ENCODE measurements at regions not wholly inside any gene's neighbourhood (a gene's known extent, or its start where the extent isn't known, plus 50 kb on each side); places are given as distances from the start of the nearest gene placed in this dataset.

DNA sequence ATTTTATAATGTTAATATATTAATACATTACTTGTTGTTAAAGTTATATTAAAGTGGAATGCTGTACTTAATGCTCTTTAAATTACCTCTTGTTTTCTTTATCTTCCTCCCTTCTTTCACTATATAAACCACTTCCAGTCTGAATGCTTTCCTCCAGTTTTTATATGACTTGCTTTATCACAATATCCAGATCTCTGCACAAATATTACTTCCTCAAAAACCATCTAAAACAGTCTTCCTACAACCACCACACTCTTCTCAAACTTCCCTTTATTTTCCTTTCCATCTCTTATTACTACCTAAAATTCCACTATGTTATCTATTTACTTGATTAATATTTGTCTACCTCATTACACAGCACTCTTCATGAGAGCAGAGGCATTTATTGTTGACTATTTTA, 956.6 kb downstream of the LRFN5 start:
- Mint-ChIP-seq H3K4me3 (no peak overlapping the region), H3K4me1 (no peaks in the 10 kb centered on the region), H3K27me3 (no peaks in the 10 kb centered on the region), H3K27ac (no peak overlapping the region), H3K9me3 (peaks cover 1% of the 10 kb centered on the region), H3K36me3 (no peaks in the 10 kb centered on the region)
- DNase-seq: no peak

DNA sequence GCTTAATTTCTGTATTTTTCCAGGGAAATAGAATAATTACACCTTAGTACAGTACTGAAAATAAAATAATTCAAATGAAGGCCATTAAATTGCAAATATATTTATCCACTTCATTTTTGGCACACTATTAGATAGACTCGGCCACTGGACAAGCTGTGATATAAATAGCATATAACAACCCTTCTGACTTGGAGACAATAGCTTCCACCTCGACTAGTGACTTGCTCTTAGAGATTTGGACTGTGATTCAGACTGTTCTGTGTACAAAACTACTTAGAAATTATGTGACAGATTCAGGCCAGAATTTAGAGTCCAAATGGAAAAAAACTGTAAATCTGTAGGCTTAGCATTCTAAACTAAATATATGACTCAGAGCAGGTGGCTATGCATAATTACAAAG, 949.9 kb downstream of the LRFN5 start:
- no peak overlapping the region for H3K27ac Mint-ChIP-seq
- H3K9me3 Mint-ChIP-seq: peaks cover 2% of the 10 kb centered on the region
- H3K36me3 Mint-ChIP-seq: no peaks in the 10 kb centered on the region
- no peaks in the 10 kb centered on the region for H3K4me1 Mint-ChIP-seq
- no peak overlapping the region for H3K4me3 Mint-ChIP-seq
- H3K27me3 Mint-ChIP-seq: no peaks in the 10 kb centered on the region
- no peak for DNase-seq

DNA sequence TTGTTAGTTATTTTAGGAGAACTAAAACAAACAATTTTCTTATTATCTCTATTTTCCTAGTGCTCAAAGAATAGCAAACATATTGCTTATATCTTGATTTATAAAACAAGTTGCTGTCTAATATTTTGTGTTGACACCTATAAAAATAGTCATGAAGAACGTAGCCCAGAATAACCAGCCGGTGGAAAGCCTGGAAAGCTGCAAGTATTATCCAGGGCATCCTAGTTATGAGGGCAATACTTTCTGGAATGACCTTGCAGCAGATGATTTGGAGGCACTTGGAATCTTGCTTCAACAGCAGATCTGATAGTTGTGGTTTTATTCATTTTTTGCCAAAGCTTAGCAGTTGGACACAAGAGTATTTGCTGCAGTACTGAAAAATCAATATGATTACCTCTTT, 948.7 kb downstream of the LRFN5 start:
- Mint-ChIP-seq H3K36me3 (no peaks in the 10 kb centered on the region), H3K4me3 (no peak overlapping the region), H3K9me3 (peaks cover 2% of the 10 kb centered on the region), H3K27ac (no peak overlapping the region), H3K27me3 (no peaks in the 10 kb centered on the region), H3K4me1 (no peaks in the 10 kb centered on the region)
- DNase-seq: no peak

DNA sequence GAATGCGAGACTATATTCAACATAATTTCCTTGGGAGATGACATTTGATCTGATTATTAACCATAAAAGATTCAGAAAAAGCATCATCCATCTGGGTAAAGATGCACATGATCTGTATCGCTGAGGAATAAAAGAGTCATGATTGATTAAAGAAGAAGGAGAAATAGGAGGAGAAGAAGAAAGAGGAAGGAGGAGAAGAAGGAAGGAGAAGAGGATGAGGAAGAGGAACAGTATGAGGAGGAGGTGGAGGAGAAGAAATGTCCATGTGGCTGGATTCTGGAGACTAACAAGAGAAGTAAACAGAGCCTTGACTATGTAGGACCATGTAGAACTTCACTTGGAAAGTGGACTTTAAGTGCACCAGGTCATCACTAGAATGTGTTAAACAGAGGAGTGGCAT, 947.4 kb downstream of the LRFN5 start:
- Mint-ChIP-seq H3K36me3 (no peaks in the 10 kb centered on the region), H3K27me3 (no peaks in the 10 kb centered on the region), H3K9me3 (peaks cover 2% of the 10 kb centered on the region), H3K27ac (no peak overlapping the region), H3K4me1 (no peaks in the 10 kb centered on the region), H3K4me3 (no peak overlapping the region)
- no peak for DNase-seq

DNA sequence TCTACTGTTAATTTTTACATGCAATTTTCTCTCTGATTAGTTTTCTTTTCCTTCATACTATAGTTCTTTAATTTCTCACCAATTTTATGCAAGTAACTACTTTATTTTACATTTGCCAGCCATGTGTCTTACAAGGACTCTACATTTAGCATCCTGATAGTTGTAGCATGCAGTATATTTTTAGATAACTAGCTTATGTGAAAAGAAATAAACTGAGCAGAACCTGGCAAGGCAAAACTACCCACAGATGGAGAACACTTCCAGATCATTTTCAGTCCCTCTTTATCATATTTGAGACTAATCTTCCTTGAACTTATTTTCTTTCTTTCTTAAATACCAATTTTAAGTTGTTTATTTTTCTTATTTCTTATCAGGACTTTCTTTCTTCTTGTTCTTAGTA, 943.6 kb downstream of the LRFN5 start:
- DNase-seq: no peak
- Mint-ChIP-seq H3K36me3 (no peaks in the 10 kb centered on the region), H3K27me3 (no peaks in the 10 kb centered on the region), H3K9me3 (peaks cover 1% of the 10 kb centered on the region), H3K4me3 (no peak overlapping the region), H3K4me1 (no peaks in the 10 kb centered on the region), H3K27ac (no peak overlapping the region)

DNA sequence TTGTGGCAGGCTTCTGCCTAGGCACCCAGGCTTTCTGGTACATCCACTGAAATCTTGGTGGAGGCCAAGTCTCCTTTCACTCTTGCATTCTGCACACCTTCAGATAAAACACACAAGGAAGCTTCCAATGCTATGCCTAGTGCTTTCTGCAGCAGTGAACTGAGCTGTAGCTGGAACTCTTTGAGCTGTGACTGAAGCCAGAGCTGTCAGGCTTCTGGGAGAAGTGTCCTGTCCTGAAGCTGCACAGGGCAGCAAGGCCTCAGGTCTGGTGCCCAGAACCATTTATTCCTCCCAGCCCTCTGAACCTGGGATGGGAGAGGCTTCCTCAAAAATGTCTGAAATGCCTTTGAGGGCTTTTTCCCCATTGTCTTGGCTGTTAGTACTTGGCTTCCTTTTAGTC, 941.7 kb downstream of the LRFN5 start:
- Mint-ChIP-seq H3K27me3 (no peaks in the 10 kb centered on the region), H3K36me3 (no peaks in the 10 kb centered on the region), H3K9me3 (peaks cover 1% of the 10 kb centered on the region), H3K4me3 (no peak overlapping the region), H3K4me1 (no peaks in the 10 kb centered on the region), H3K27ac (no peak overlapping the region)
- DNase-seq: no peak

DNA sequence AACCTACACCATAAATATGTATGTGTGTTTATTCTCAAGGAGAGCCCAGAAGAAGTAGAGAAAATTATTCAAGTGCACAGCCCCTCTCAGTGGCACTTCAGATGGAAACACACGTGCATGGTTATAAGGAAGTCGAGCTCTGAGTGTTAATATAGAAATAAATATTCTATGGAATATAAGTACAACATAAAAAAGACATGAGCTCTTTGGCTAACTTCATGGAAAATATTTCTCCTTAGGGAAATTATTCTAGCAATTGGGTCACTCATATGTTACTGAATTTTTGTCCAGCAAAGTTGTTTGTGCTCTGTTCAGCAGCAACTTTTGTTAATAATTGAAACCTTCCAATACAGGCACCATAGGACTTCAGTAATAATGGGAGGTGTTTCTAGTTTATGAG, 939.0 kb downstream of the LRFN5 start:
- Mint-ChIP-seq H3K9me3 (peaks cover 1% of the 10 kb centered on the region), H3K27ac (no peak overlapping the region), H3K27me3 (no peaks in the 10 kb centered on the region), H3K4me3 (no peak overlapping the region), H3K4me1 (no peaks in the 10 kb centered on the region), H3K36me3 (no peaks in the 10 kb centered on the region)
- no peak for DNase-seq

DNA sequence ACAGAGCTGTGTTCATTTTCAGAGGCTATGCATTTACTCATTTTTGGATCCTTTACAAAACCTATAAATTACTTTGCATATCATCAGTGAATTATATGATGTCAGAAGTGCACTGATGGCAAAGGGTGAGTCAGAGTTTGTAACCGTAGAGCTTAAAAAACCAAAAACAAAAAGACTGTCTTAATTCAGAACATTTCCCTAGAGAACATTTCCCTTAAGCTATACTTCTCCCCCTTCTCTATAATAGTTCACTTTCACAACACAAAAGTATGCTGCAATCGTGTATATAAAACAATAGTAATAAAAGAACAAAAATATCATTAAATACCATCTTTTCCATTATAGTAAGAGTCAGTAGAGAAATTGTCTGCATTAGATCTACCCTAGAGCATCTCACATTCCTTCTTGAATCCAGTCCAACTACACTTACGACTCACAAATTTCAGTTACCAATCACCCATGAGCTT, 934.9 kb downstream of the LRFN5 start:
- H3K36me3 Mint-ChIP-seq: no peaks in the 10 kb centered on the region
- H3K4me1 Mint-ChIP-seq: no peaks in the 10 kb centered on the region
- peaks cover 3% of the 10 kb centered on the region for H3K9me3 Mint-ChIP-seq
- no peak overlapping the region for H3K27ac Mint-ChIP-seq
- DNase-seq: no peak
- no peak overlapping the region for H3K4me3 Mint-ChIP-seq
- H3K27me3 Mint-ChIP-seq: no peaks in the 10 kb centered on the region

DNA sequence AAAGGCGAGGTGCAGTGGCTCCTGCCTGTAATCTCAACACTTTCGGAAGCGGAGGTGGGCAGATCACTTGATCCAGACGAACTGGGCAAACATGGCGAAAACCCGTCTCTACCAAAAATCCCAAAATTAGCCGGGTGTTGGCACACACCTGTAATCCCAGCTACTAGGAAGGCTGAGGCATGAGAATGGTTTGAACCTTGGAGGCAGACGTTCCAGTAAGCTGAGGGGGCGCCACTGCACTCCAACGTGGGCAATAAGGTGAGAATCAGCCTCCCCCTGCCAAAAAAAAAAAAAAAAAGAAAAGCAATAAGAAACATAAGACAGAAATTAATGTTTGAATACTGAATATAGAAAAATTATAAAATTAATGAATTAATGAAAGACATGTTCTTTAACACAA, 928.7 kb downstream of the LRFN5 start:
- Mint-ChIP-seq H3K4me3 (no peak overlapping the region), H3K9me3 (peaks cover 8% of the 10 kb centered on the region), H3K4me1 (no peaks in the 10 kb centered on the region), H3K27ac (no peak overlapping the region), H3K36me3 (no peaks in the 10 kb centered on the region), H3K27me3 (no peaks in the 10 kb centered on the region)
- DNase-seq: no peak

DNA sequence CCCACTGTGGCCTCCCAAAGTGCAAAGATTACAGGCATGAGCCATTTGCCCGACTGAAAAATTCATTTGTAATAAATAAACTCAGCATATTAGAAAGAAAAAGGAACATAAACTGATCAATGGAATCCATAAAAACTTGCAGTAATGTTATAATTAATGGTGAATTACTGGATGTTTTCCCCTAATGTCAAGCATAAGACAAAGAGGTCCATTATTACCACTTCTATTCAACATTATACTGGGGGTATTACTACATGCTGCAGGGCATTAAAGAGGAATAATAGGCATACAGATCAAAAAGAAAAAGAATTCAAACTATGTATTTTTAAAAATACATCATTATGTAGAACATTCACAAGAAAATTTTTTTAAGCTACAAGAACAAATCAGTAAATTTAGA, 926.8 kb downstream of the LRFN5 start:
- H3K36me3 Mint-ChIP-seq: no peaks in the 10 kb centered on the region
- H3K27me3 Mint-ChIP-seq: no peaks in the 10 kb centered on the region
- DNase-seq: no peak
- peaks cover 7% of the 10 kb centered on the region for H3K9me3 Mint-ChIP-seq
- H3K4me1 Mint-ChIP-seq: no peaks in the 10 kb centered on the region
- no peak overlapping the region for H3K27ac Mint-ChIP-seq
- no peak overlapping the region for H3K4me3 Mint-ChIP-seq

DNA sequence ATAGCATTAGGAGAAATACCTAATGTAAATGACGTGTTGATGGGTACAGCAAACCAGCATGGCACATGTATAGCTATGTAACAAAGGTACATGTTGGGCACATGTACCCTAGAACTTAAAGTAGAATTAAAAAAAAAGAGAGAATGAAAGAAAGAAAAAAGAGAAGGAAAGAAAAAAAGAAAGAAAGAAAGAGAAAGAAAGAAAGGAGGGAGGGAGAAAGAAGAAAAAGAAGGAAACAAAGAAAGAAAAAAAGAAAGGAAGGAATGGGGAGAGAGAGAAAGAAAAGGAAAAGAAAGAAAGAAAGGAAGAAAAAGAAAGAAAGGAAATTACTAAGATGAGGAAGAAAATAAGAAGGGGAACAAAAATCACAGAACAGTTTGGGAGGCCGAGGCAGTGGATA, 925.5 kb downstream of the LRFN5 start:
- H3K9me3 Mint-ChIP-seq: peaks cover 5% of the 10 kb centered on the region
- H3K4me1 Mint-ChIP-seq: no peaks in the 10 kb centered on the region
- no peak for DNase-seq
- no peaks in the 10 kb centered on the region for H3K36me3 Mint-ChIP-seq
- H3K4me3 Mint-ChIP-seq: no peak overlapping the region
- H3K27me3 Mint-ChIP-seq: no peaks in the 10 kb centered on the region
- H3K27ac Mint-ChIP-seq: no peak overlapping the region

DNA sequence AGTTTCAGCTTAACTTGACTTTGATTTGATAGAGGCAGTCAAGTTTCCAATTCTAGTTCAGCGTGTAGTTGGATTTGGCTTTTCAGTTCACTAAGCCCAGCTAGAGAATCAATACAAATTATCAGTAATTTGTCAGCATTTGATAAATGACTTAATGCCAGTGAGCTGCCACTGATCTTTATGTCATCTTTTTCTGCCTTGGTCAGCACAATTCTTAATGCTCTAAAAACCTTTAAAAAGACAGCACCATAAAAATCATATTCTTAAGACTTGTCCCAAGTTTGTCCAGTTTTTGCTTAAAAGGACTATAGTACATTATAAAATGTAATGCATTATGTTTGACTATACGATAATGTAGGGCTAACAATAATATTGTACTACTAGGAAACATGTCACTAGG, 920.5 kb downstream of the LRFN5 start:
- Mint-ChIP-seq H3K4me1 (no peaks in the 10 kb centered on the region), H3K27ac (no peak overlapping the region), H3K9me3 (peaks cover 3% of the 10 kb centered on the region), H3K36me3 (no peaks in the 10 kb centered on the region), H3K27me3 (no peaks in the 10 kb centered on the region), H3K4me3 (no peak overlapping the region)
- DNase-seq: no peak

DNA sequence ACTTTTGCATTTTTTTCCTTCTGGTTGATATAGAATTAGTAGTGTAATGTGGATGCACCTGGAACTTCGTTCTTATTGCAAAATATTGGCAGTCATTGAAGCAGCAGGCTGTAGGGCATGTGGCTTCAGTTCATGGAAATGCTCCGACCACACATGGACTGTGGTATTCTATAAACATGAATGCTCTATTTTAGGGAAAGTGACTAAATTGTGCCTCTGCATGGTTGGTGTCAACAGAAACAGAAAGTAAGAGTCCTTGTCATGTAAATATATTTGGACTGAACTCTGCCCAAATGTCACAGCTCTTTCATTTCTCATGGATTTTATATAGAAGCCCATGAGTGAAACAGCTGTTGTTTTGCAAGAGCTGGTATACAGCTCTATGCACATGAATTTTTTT, 917.0 kb downstream of the LRFN5 start:
- H3K36me3 Mint-ChIP-seq: no peaks in the 10 kb centered on the region
- no peak overlapping the region for H3K4me3 Mint-ChIP-seq
- H3K9me3 Mint-ChIP-seq: no peaks in the 10 kb centered on the region
- no peaks in the 10 kb centered on the region for H3K4me1 Mint-ChIP-seq
- no peak for DNase-seq
- no peak overlapping the region for H3K27ac Mint-ChIP-seq
- no peaks in the 10 kb centered on the region for H3K27me3 Mint-ChIP-seq

DNA sequence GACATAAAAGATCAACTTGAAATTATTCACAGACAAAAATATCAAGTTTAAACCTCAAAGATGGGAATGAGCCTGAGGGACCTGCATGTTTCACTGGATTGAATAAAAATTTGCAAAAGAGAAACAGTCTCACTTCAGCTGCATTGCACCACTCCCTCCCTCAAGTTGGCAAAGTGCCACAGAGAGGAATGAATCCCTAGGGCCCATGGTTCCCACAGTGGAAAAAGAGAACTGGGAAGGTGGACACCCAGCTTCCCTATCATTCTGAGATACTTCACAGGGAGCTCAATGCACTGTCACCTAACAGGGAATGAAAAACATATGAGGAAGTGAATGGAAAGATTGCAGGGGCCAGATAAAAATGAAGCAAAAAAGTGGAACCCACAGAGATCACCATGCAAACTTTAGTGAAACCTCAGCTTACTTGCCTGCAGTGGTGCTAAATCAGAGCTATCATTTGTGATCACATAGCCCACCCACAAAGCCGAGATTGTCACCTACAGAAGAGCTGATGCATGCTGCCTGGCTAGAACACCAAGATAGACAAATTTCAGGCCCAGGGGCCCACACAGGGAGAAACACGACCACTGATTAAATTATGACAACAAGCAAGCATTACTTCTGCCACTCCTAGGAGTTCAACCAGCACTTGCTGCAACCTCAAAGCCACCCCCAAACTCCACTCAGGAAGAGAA, 911.3 kb downstream of the LRFN5 start:
- H3K27ac Mint-ChIP-seq: no peak overlapping the region
- DNase-seq: no peak

DNA sequence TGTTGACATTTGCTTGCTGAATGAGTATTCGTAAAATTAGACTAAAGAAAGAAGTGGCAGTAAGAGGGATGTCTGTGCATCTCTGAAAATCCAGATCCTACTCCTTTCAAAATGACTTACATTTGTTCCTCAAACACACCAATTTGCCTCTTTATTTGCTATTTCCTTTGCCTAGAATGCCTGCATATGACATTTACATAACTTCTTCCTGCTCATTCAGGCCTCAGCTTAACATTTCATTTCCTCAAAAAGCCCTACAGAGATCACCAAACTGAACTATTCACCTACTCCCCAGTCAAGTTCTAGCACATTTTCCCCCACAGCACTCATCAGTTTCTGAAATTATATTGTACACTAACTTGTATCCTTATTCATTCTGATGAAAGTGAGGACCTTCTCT, 907.2 kb downstream of the LRFN5 start:
- H3K27me3 Mint-ChIP-seq: no peaks in the 10 kb centered on the region
- no peak overlapping the region for H3K4me3 Mint-ChIP-seq
- H3K9me3 Mint-ChIP-seq: peaks cover 10% of the 10 kb centered on the region
- DNase-seq: no peak
- no peaks in the 10 kb centered on the region for H3K36me3 Mint-ChIP-seq
- no peak overlapping the region for H3K27ac Mint-ChIP-seq
- H3K4me1 Mint-ChIP-seq: no peaks in the 10 kb centered on the region

More for the DNA sequence above, 911.3 kb downstream of the LRFN5 start:
- Mint-ChIP-seq H3K36me3 (no peaks in the 10 kb centered on the region), H3K4me3 (no peak overlapping the region), H3K4me1 (no peaks in the 10 kb centered on the region), H3K9me3 (peaks cover 7% of the 10 kb centered on the region), H3K27me3 (no peaks in the 10 kb centered on the region)

DNA sequence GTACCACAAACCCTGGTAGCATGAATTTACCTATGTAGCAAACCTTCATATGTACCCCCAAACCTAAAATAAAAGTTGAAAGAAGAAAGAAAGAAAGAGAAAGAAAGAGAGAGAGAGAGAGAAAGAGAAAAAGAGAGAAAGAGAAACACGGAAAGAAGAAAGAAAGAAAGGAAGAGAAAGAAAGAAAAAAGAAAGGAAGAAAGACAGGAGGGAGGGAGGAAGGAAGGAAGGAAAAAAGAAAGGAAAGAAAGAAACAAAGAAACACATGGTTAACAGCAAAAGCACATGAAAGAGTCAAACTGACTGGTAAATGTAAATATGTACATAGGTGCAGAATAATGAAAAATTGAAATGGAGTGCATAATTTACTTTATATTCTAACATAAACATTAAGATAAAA, 903.4 kb downstream of the LRFN5 start:
- DNase-seq: no peak
- Mint-ChIP-seq H3K27ac (no peak overlapping the region), H3K4me1 (no peaks in the 10 kb centered on the region), H3K36me3 (no peaks in the 10 kb centered on the region), H3K27me3 (no peaks in the 10 kb centered on the region), H3K9me3 (peaks cover 6% of the 10 kb centered on the region), H3K4me3 (no peak overlapping the region)
